OCI-LY3 (cell line): ENCODE measurements at regions not wholly inside any gene's neighbourhood (a gene's known extent, or its start where the extent isn't known, plus 50 kb on each side); places are given as distances from the start of the nearest gene placed in this dataset.

Source experiments
- H2AFZ ChIP-seq: fragments of 200-600, 300-600 bp; shearing (Covaris generic); 2 replicates; pipeline ENCODE4 v1.6.0; 2014; ENCODE audit warnings: antibody characterized with exemption, low read depth, low read length
- H3K27ac ChIP-seq: fragments of 200-600, 300-600 bp; sonication (generic); 2 replicates; pipeline ENCODE4 v1.5.1; 2014; ENCODE audit warnings: mild to moderate bottlenecking, low read length, moderate library complexity, mixed read lengths
- H3K27me3 ChIP-seq: fragments of 200-600, 300-600 bp; sonication (generic); 2 replicates; pipeline ENCODE4 v1.6.1; 2014; ENCODE audit warnings: low read depth, low read length, mixed read lengths
- H3K36me3 ChIP-seq: fragments of 200-600, 300-600 bp; sonication (generic); replicated peaks from 2 replicates; pipeline ENCODE3; 2014; ENCODE audit warnings: low read depth, low read length, mixed read lengths
- H3K4me1 ChIP-seq: fragments of 300-600, 200-600 bp; sonication (generic); 2 replicates; pipeline ENCODE4 v1.6.1; 2014; ENCODE audit warnings: low read length, mixed read lengths
- H3K4me2 ChIP-seq: fragments of 200-600, 300-600 bp; sonication (generic); 2 replicates; pipeline ENCODE4 v1.6.1; 2014; ENCODE audit warnings: low read length, mixed read lengths
- H3K4me3 ChIP-seq: fragments of 300-600, 200-600 bp; sonication (generic); 2 replicates; pipeline ENCODE4 v1.5.1; 2014; ENCODE audit warnings: antibody characterized with exemption, mild to moderate bottlenecking, low read length, moderate library complexity
- H3K79me2 ChIP-seq: fragments of 300-600, 200-600 bp; shearing (Covaris generic); 2 replicates; pipeline ENCODE4 v1.6.1; 2014; ENCODE audit warnings: mild to moderate bottlenecking, low read length, mixed read lengths
- H3K9ac ChIP-seq: fragments of 300-600, 200-600 bp; shearing (Covaris generic); 2 replicates; pipeline ENCODE4 v1.6.0; 2014; ENCODE audit warnings: mild to moderate bottlenecking, low read length, moderate library complexity
- H3K9me3 ChIP-seq: fragments of 200-600, 300-600 bp; shearing (Covaris generic); 2 replicates; pipeline ENCODE4 v1.6.1; 2014; ENCODE audit warnings: low read length, mixed read lengths; ENCODE audit not compliant: insufficient read depth
- H4K20me1 ChIP-seq: fragments of 200-600, 300-600 bp; sonication (generic); 2 replicates; pipeline ENCODE4 v1.6.1; 2016; ENCODE audit warnings: low read length, mixed read lengths; ENCODE audit not compliant: insufficient read depth
- CTCF ChIP-seq: fragments of 200-600, 300-600 bp; sonication (generic); IDR thresholded peaks from 2 replicates; pipeline ENCODE4 v1.5.1; 2014; ENCODE audit warnings: antibody characterized with exemption, low read length, low read depth
- EZH2phosphoT487 ChIP-seq: fragments of 200-600 bp; shearing (Covaris generic); IDR thresholded peaks from 2 replicates; pipeline ENCODE4 v1.6.1; 2018; ENCODE audit warnings: antibody characterized with exemption, mixed run types, low read depth

- Histone ChIP-seq H3K9ac (no peak overlapping the region), H3K4me1 (peaks cover 24% of the 10 kb centered on the region), H3K27ac (no peak overlapping the region), H3K4me3 (no peak overlapping the region), H3K27me3 (no peaks in the 10 kb centered on the region), H2AFZ (no peak overlapping the region), H4K20me1 (no peaks in the 10 kb centered on the region), H3K9me3 (no peaks in the 10 kb centered on the region), H3K4me2 (no peak overlapping the region), H3K79me2 (no peaks in the 10 kb centered on the region), H3K36me3 (no peaks in the 10 kb centered on the region)
- TF ChIP-seq EZH2phosphoT487 (no peak), CTCF (no peak)
Observed at GRCh38 chr3:43902415-43902814, 211.7 kb downstream of the ABHD5 start.

GRCh38 chr3:43905157-43905556 lies 214.4 kb downstream of the ABHD5 start:
- H4K20me1 ChIP-seq = no peaks in the 10 kb centered on the region
- H3K36me3 ChIP-seq = no peaks in the 10 kb centered on the region
- H3K4me2 ChIP-seq = no peak overlapping the region
- TF ChIP-seq CTCF (no peak), EZH2phosphoT487 (no peak)
- no peak overlapping the region for H3K4me3 ChIP-seq
- H3K27ac ChIP-seq = no peak overlapping the region
- H2AFZ ChIP-seq = no peak overlapping the region
- H3K4me1 ChIP-seq = peaks cover 43% of the 10 kb centered on the region
- no peak overlapping the region for H3K9ac ChIP-seq
- no peaks in the 10 kb centered on the region for H3K79me2 ChIP-seq
- no peaks in the 10 kb centered on the region for H3K27me3 ChIP-seq
- no peaks in the 10 kb centered on the region for H3K9me3 ChIP-seq

GRCh38 chr3:43906849-43907507 lies 216.2 kb downstream of the ABHD5 start:
- Histone ChIP-seq H3K27me3 (no peaks in the 10 kb centered on the region), H3K27ac (peak overlapping the region; percentile 86), H3K9me3 (no peaks in the 10 kb centered on the region), H3K36me3 (no peaks in the 10 kb centered on the region), H3K79me2 (no peaks in the 10 kb centered on the region), H4K20me1 (no peaks in the 10 kb centered on the region), H2AFZ (no peak overlapping the region), H3K4me2 (peak overlapping the region; percentile 80), H3K4me1 (peaks cover 51% of the 10 kb centered on the region), H3K9ac (peak overlapping the region; percentile 68), H3K4me3 (peak overlapping the region; percentile 55)
- TF ChIP-seq EZH2phosphoT487 (no peak), CTCF (no peak)

- H3K9me3 ChIP-seq = no peaks in the 10 kb centered on the region
- peak overlapping the region; percentile 86 for H3K27ac ChIP-seq
- peak overlapping the region; percentile 55 for H3K4me3 ChIP-seq
- H4K20me1 ChIP-seq = no peaks in the 10 kb centered on the region
- no peaks in the 10 kb centered on the region for H3K36me3 ChIP-seq
- H3K4me1 ChIP-seq = peaks cover 51% of the 10 kb centered on the region
- H2AFZ ChIP-seq = no peak overlapping the region
- no peaks in the 10 kb centered on the region for H3K79me2 ChIP-seq
- no peaks in the 10 kb centered on the region for H3K27me3 ChIP-seq
- no peak for TF ChIP-seq EZH2phosphoT487
- TF ChIP-seq CTCF = no peak
- peak overlapping the region; percentile 80 for H3K4me2 ChIP-seq
- peak overlapping the region; percentile 68 for H3K9ac ChIP-seq
Observed at GRCh38 chr3:43907508-43907858, 216.7 kb downstream of the ABHD5 start.
